AG08396 (cell line): ENCODE measurements at regions not wholly inside any gene's neighbourhood (a gene's known extent, or its start where the extent isn't known, plus 50 kb on each side); places are given as distances from the start of the nearest gene placed in this dataset.

ENCODE experiments used
- DNase-seq: peaks from one replicate; pipeline ENCODE4 v3.0.0; 2012; ENCODE audit warnings: low spot score, mixed read lengths

GRCh38 chr15:100735129-100736053 is 133.0 kb downstream of the ASB7 start:
- no peak for DNase-seq

GRCh38 chr15:100737214-100737613 is 134.8 kb downstream of the ASB7 start:
- DNase-seq = no peak

GRCh38 chr15:100738614-100739013 is 136.2 kb downstream of the ASB7 start:
- no peak for DNase-seq

- DNase-seq = no peak
These were observed 137.7 kb downstream of the ASB7 start for GRCh38 chr15:100740138-100740537.

- no peak for DNase-seq
These were observed 128.0 kb upstream of the ALDH1A3 start for GRCh38 chr15:100751585-100751984.

- no peak for DNase-seq
These were observed 126.1 kb upstream of the ALDH1A3 start for GRCh38 chr15:100753503-100753902.

- DNase-seq = no peak
These were observed 122.0 kb upstream of the ALDH1A3 start for GRCh38 chr15:100757661-100758060.

GRCh38 chr15:100758555-100758954 is 121.1 kb upstream of the ALDH1A3 start:
- DNase-seq = no peak

GRCh38 chr15:100759106-100759505 is 120.5 kb upstream of the ALDH1A3 start:
- DNase-seq = peak; percentile 58

- peak; percentile 57 for DNase-seq
These were observed 119.8 kb upstream of the ALDH1A3 start for GRCh38 chr15:100759698-100760356.

GRCh38 chr15:100760357-100760903 is 119.2 kb upstream of the ALDH1A3 start:
- DNase-seq = no peak

- no peak for DNase-seq
These were observed 118.2 kb upstream of the ALDH1A3 start for GRCh38 chr15:100761290-100761935.

- no peak for DNase-seq
These were observed 117.3 kb upstream of the ALDH1A3 start for GRCh38 chr15:100762289-100762688.

- DNase-seq = no peak
These were observed 116.5 kb upstream of the ALDH1A3 start for GRCh38 chr15:100762913-100763834.

GRCh38 chr15:100763835-100764750 is 115.5 kb upstream of the ALDH1A3 start:
- DNase-seq = peak; percentile 3

- DNase-seq = peak; percentile 67
These were observed 114.7 kb upstream of the ALDH1A3 start for GRCh38 chr15:100764778-100765466.

GRCh38 chr15:100765467-100766241 is 114.0 kb upstream of the ALDH1A3 start:
- peak; percentile 3 for DNase-seq

- DNase-seq = peak; percentile 10
These were observed 113.2 kb upstream of the ALDH1A3 start for GRCh38 chr15:100766243-100767000.
